ENCODE measurements at regions not wholly inside any gene's neighbourhood (a gene's known extent, or its start where the extent isn't known, plus 50 kb on each side); places are given as distances from the start of the nearest gene placed in this dataset.

- no peak for TF ChIP-seq CTCF (IDR thresholded peaks at IDR 0.05; ENCODE audit: extremely low read depth in 1 of 2, insufficient read depth in 1 of 2, low read depth in 1 of 2, low read length in 2 of 2)
- no peak for TF ChIP-seq EZH2 (IDR thresholded peaks at IDR 0.05; ENCODE audit: borderline replicate concordance, low read depth, low read length, severe bottlenecking)
- TF ChIP-seq JUN (IDR thresholded peaks at IDR 0.05; ENCODE audit: borderline replicate concordance, insufficient read depth, insufficient read length, low read depth): no peak
- TF ChIP-seq POLR2A (IDR thresholded peaks at IDR 0.05; ENCODE audit: low read depth, low read length): no peak
- TF ChIP-seq GATA2 (IDR thresholded peaks at IDR 0.05; ENCODE audit: insufficient read depth, insufficient read length, low read depth, low read length): no peak
- no peak for TF ChIP-seq POLR2AphosphoS5 (IDR thresholded peaks at IDR 0.05; ENCODE audit: insufficient read depth, low read depth, low read length)
Observed at GRCh38 chr17:33701910-33702309, 408.8 kb upstream of the ASIC2 start.

Measured in endothelial cell of umbilical vein (primary cell).